Endothelial cell of umbilical vein (primary cell): ENCODE measurements at regions not wholly inside any gene's neighbourhood (a gene's known extent, or its start where the extent isn't known, plus 50 kb on each side); places are given as distances from the start of the nearest gene placed in this dataset.

ENCODE experiments used
- BruUV-seq: library from RNA; stranded (reverse); fragments of 400-500 nt; replicated peaks from 2 replicates; lab custom pipeline; 2021; lab: Mats Ljungman, UMichigan
- CTCF ChIA-PET: fragments of 300-600, 350-600 bp; sonication (Branson Sonifier 250); formaldehyde crosslinking; loops from one replicate; lab custom pipeline; 2021; ENCODE audit warnings: antibody characterized with exemption, inconsistent platforms; lab: Charles Lee
- POLR2A ChIA-PET: fragments of 300-600, 350-600 bp; sonication (Branson Sonifier 250); formaldehyde crosslinking; loops from one replicate; lab custom pipeline; 2021; ENCODE audit warnings: antibody characterized with exemption, inconsistent platforms; lab: Charles Lee
- DNase-seq: peaks from one replicate; pipeline ENCODE4 v3.0.0-alpha.2; 2011; ENCODE audit warnings: low read depth, low spot score
- FAIRE-seq: peaks from 2 replicates; lab custom pipeline; 2011; peaks lifted over from hg19 to GRCh38; lab: Jason Lieb, UNC
- H2AFZ ChIP-seq: 2 replicates; pipeline ENCODE4 v1.6.0; 2012; ENCODE audit warnings: low read depth, low read length, control low read depth, inconsistent platforms
- H3K27ac ChIP-seq: 2 replicates; pipeline ENCODE4 v1.5.1; 2011; ENCODE audit warnings: low read depth, mild to moderate bottlenecking, control low read depth, low read length, moderate library complexity; ENCODE audit not compliant: insufficient read depth
- H3K27me3 ChIP-seq, 2 experiments: 2 replicates each; pipeline versions ENCODE4 v1.6.0 to v1.6.1; 2011; ENCODE audit warnings: low read length in 2 of 2, mixed read lengths in 1 of 2; ENCODE audit not compliant: control insufficient read depth in 2 of 2, insufficient read depth in 2 of 2
- H3K36me3 ChIP-seq, 2 experiments: 2 replicates in 1 of 2; 3 replicates in 1 of 2; pipeline ENCODE4 v1.5.1; 2011; ENCODE audit warnings: low read length in 2 of 2, mild to moderate bottlenecking in 1 of 2, moderate library complexity in 1 of 2; ENCODE audit not compliant: control insufficient read depth in 2 of 2, insufficient read depth in 2 of 2; ENCODE audit errors: extremely low read depth in 1 of 2
- H3K4me1 ChIP-seq: 3 replicates; pipeline ENCODE4 v1.5.1; 2011; ENCODE audit warnings: mild to moderate bottlenecking, low read length; ENCODE audit not compliant: control insufficient read depth, insufficient read depth; ENCODE audit errors: extremely low read depth
- H3K4me2 ChIP-seq: 2 replicates; pipeline ENCODE4 v1.6.1; 2011; ENCODE audit warnings: low read length, control low read depth, mixed read lengths; ENCODE audit not compliant: insufficient read depth
- H3K4me3 ChIP-seq, 3 experiments: fragments of 200-600 bp in 1 of 3; sonication (generic), shearing (Covaris generic) in 1 of 3; replicated peaks in 1 of 3; 2 replicates each; pipeline ENCODE4 v1.5.1; 2011 to 2016; ENCODE audit warnings: control low read depth in 3 of 3, low read length in 3 of 3, mild to moderate bottlenecking in 2 of 3, inconsistent platforms in 1 of 3, low read depth in 1 of 3, moderate library complexity in 1 of 3; ENCODE audit not compliant: insufficient read depth in 1 of 3
- H3K79me2 ChIP-seq: 2 replicates; pipeline ENCODE4 v1.6.0; 2012; ENCODE audit warnings: low read length, inconsistent platforms; ENCODE audit not compliant: control insufficient read depth, insufficient read depth
- H3K9ac ChIP-seq: replicated peaks from 2 replicates; pipeline ENCODE3; 2011; ENCODE audit warnings: low read length, control low read depth; ENCODE audit not compliant: insufficient read depth; ENCODE audit errors: extremely low read depth
- H3K9me1 ChIP-seq: replicated peaks from 3 replicates; pipeline ENCODE4 v1.6.0; 2011; ENCODE audit warnings: mild to moderate bottlenecking, low read length; ENCODE audit not compliant: control insufficient read depth, insufficient read depth; ENCODE audit errors: extremely low read depth
- H3K9me3 ChIP-seq: replicated peaks from 2 replicates; pipeline ENCODE4 v1.5.1; 2012; ENCODE audit warnings: low read length, inconsistent platforms; ENCODE audit not compliant: control insufficient read depth, insufficient read depth
- H4K20me1 ChIP-seq: replicated peaks from 2 replicates; pipeline ENCODE3; 2011; ENCODE audit warnings: mild to moderate bottlenecking, low read length; ENCODE audit not compliant: control insufficient read depth, insufficient read depth; ENCODE audit errors: extremely low read depth
- EZH2 ChIP-seq: IDR thresholded peaks from 2 replicates; pipeline ENCODE4 v1.6.1; 2012; ENCODE audit warnings: borderline replicate concordance, low read depth, mild to moderate bottlenecking, moderate library complexity, low read length, inconsistent platforms; ENCODE audit not compliant: severe bottlenecking
- FOS ChIP-seq: IDR thresholded peaks from 2 replicates; pipeline ENCODE4 v1.6.1; 2011; ENCODE audit warnings: mild to moderate bottlenecking, low read length, moderate library complexity, borderline replicate concordance; ENCODE audit not compliant: insufficient read depth
- GATA2 ChIP-seq: IDR thresholded peaks from 2 replicates; pipeline ENCODE4 v1.7.0; 2011; ENCODE audit warnings: low read depth, mild to moderate bottlenecking, moderate library complexity, mixed read lengths, low read length; ENCODE audit not compliant: insufficient read length, insufficient read depth
- JUN ChIP-seq: IDR thresholded peaks from 2 replicates; pipeline ENCODE4 v1.6.1; 2011; ENCODE audit warnings: borderline replicate concordance, low read depth; ENCODE audit not compliant: insufficient read length, insufficient read depth
- POLR2AphosphoS5 ChIP-seq: IDR thresholded peaks from 2 replicates; pipeline ENCODE4 v1.6.1; 2012; ENCODE audit warnings: low read depth, mild to moderate bottlenecking, control low read depth, low read length, moderate library complexity; ENCODE audit not compliant: insufficient read depth
- dilution Hi-C: fragments of 300-500 bp; cut with MboI; formaldehyde crosslinking; loops from one replicate; pipeline ENCODE4 v1.15.0; 2019; ENCODE audit warnings: low sequenced_read_pairs; ENCODE audit not compliant: extremely low pct_ligation_motif_present
- intact Hi-C: fragments of 100-400 bp; cut with micrococcal nuclease; formaldehyde crosslinking; loops from one replicate; pipeline ENCODE4 v1.10.0; 2022
- TF ChIP-seq, protein P1 (sequence below), 2 donors: IDR thresholded peaks; 1 replicate in 1 of 2; 2 replicates in 1 of 2; pipeline ENCODE4 v1.5.1; 2011; ENCODE audit warnings: low read length in 2 of 2, mild to moderate bottlenecking in 2 of 2, moderate library complexity in 2 of 2, control low read depth in 1 of 2, inconsistent platforms in 1 of 2, low read depth in 1 of 2; ENCODE audit not compliant: insufficient read depth in 1 of 2; ENCODE audit errors: extremely low read depth in 1 of 2
- TF ChIP-seq, protein P2 (sequence below): IDR thresholded peaks from 2 replicates; pipeline ENCODE4 v1.6.1; 2011; ENCODE audit not compliant: insufficient read depth, insufficient read length

DNA sequence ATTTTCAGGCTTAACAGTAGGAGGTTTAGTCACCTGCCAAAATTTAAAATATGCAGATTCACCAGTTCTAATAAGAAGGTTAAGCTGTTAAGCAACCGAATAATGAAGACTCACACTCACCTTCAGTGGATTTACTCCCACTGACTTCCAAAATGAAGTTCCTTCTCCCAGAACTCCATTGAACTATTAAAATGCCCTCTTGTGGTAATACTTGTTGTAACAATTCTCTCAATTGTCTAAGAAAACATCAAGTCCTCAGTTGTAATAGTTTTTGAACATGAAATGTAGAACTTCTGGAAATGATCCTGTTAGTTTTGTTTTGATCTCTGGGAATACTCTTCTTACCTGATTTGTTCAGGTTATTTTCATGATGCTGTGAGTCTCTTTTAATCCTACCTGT lies 522.0 kb upstream of the ATXN8OS start:
- no peak for FAIRE-seq
- DNase-seq: no peak
- Histone ChIP-seq H3K9me1 (no peaks in the 10 kb centered on the region), H3K27me3 (no peaks in the 10 kb centered on the region), H3K36me3 (no peaks in the 10 kb centered on the region), H3K4me2 (no peak overlapping the region), H3K27ac (no peak overlapping the region), H3K4me1 (no peaks in the 10 kb centered on the region), H3K9ac (no peak overlapping the region), H3K9me3 (no peaks in the 10 kb centered on the region), H3K4me3 (no peak overlapping the region), H4K20me1 (no peaks in the 10 kb centered on the region), H2AFZ (no peak overlapping the region), H3K79me2 (no peaks in the 10 kb centered on the region)
- intact Hi-C loops (no loop called here), dilution Hi-C loops (no loop called here)
- no TSS peak for BruUV-seq
- TF ChIP-seq GATA2: no peak
- TF ChIP-seq, protein P1, sequence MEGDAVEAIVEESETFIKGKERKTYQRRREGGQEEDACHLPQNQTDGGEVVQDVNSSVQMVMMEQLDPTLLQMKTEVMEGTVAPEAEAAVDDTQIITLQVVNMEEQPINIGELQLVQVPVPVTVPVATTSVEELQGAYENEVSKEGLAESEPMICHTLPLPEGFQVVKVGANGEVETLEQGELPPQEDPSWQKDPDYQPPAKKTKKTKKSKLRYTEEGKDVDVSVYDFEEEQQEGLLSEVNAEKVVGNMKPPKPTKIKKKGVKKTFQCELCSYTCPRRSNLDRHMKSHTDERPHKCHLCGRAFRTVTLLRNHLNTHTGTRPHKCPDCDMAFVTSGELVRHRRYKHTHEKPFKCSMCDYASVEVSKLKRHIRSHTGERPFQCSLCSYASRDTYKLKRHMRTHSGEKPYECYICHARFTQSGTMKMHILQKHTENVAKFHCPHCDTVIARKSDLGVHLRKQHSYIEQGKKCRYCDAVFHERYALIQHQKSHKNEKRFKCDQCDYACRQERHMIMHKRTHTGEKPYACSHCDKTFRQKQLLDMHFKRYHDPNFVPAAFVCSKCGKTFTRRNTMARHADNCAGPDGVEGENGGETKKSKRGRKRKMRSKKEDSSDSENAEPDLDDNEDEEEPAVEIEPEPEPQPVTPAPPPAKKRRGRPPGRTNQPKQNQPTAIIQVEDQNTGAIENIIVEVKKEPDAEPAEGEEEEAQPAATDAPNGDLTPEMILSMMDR (IDR thresholded peaks at IDR 0.05; ENCODE audit: extremely low read depth in 1 of 2, insufficient read depth in 1 of 2, low read depth in 1 of 2, low read length in 2 of 2): no peak
- no peak for TF ChIP-seq FOS
- TF ChIP-seq JUN: no peak
- TF ChIP-seq, protein P2, sequence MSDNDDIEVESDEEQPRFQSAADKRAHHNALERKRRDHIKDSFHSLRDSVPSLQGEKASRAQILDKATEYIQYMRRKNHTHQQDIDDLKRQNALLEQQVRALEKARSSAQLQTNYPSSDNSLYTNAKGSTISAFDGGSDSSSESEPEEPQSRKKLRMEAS: no peak
- TF ChIP-seq EZH2: no peak
- TF ChIP-seq POLR2AphosphoS5: no peak
- POLR2A ChIA-PET: no interaction called here
- CTCF ChIA-PET: no interaction called here
